PC-3 (cell line): ENCODE measurements at regions not wholly inside any gene's neighbourhood (a gene's known extent, or its start where the extent isn't known, plus 50 kb on each side); places are given as distances from the start of the nearest gene placed in this dataset.

ENCODE experiments used
- ATAC-seq: fragments of 200-7000 bp; cut with Tn5 transposase; 2 replicates; pipeline ENCODE4 v1.9.1; 2020; ENCODE audit warnings: mild to moderate bottlenecking, moderate library complexity
- BruUV-seq: library from RNA; stranded (reverse); fragments of 400-500 nt; replicated peaks from 2 replicates; lab custom pipeline; 2021; lab: Mats Ljungman, UMichigan
- CTCF ChIA-PET: fragments of 300-600 bp; sonication (Branson Sonifier 250); formaldehyde crosslinking; loops from one replicate; lab custom pipeline; 2022; ENCODE audit warnings: antibody characterized with exemption; lab: Charles Lee
- POLR2A ChIA-PET: fragments of 300-600 bp; sonication (Branson Sonifier 250); formaldehyde crosslinking; loops from one replicate; lab custom pipeline; 2022; ENCODE audit warnings: antibody characterized with exemption; ENCODE audit not compliant: unreplicated experiment; lab: Charles Lee
- DNase-seq: peaks from one replicate; pipeline ENCODE4 v3.0.0-alpha.2; 2015
- H2AFZ ChIP-seq: fragments of 300-600 bp; sonication (generic); 2 replicates; pipeline ENCODE4 v1.6.0; 2016; ENCODE audit warnings: antibody characterized with exemption, low read length
- H3F3A ChIP-seq: fragments of 300-600 bp; sonication (generic); one replicate; pipeline ENCODE4 v1.6.0; 2017; ENCODE audit warnings: antibody characterized with exemption, low read length, control low read depth, mild to moderate bottlenecking; ENCODE audit not compliant: unreplicated experiment
- H3K27ac ChIP-seq: fragments of 300-600 bp; sonication (generic); 2 replicates; pipeline ENCODE4 v1.5.1; 2016; ENCODE audit warnings: mild to moderate bottlenecking, low read length
- H3K27me3 ChIP-seq: fragments of 300-600 bp; sonication (generic); 2 replicates; pipeline ENCODE4 v1.6.1; 2016; ENCODE audit warnings: low read length, mixed read lengths
- H3K36me3 ChIP-seq: fragments of 300-600 bp; sonication (generic); 2 replicates; pipeline ENCODE4 v1.6.1; 2016; ENCODE audit warnings: low read depth, mixed run types, low read length, mixed read lengths
- H3K4me1 ChIP-seq: fragments of 300-600 bp; sonication (generic); 2 replicates; pipeline ENCODE4 v1.5.1; 2016; ENCODE audit warnings: low read length; ENCODE audit not compliant: insufficient read depth
- H3K4me2 ChIP-seq: fragments of 300-600 bp; sonication (generic); 2 replicates; pipeline ENCODE4 v1.6.0; 2016; ENCODE audit warnings: low read length
- H3K4me3 ChIP-seq: fragments of 300-600 bp; sonication (generic); 2 replicates; pipeline ENCODE4 v1.5.1; 2016; ENCODE audit warnings: mild to moderate bottlenecking, low read length, mixed read lengths
- H3K79me2 ChIP-seq: fragments of 300-600 bp; sonication (generic); 2 replicates; pipeline ENCODE4 v1.6.1; 2017; ENCODE audit warnings: low read length, mixed read lengths
- H3K9ac ChIP-seq: fragments of 300-600 bp; sonication (generic); 2 replicates; pipeline ENCODE4 v1.6.0; 2016; ENCODE audit warnings: mild to moderate bottlenecking, low read length
- H3K9me2 ChIP-seq: fragments of 300-600 bp; sonication (generic); replicated peaks from 2 replicates; pipeline ENCODE4 v1.6.1; 2016; ENCODE audit warnings: mixed run types, low read length, mixed read lengths
- H3K9me3 ChIP-seq: fragments of 300-600 bp; sonication (generic); 2 replicates; pipeline ENCODE4 v1.6.1; 2016; ENCODE audit warnings: low read length, mixed read lengths
- H4K20me1 ChIP-seq: fragments of 300-600 bp; sonication (generic); 2 replicates; pipeline ENCODE4 v1.6.1; 2016; ENCODE audit warnings: low read length, mixed read lengths
- EZH2 ChIP-seq: fragments of 300-600 bp; sonication (generic); IDR thresholded peaks from one replicate; pipeline ENCODE4 v1.6.1; 2017; ENCODE audit warnings: antibody characterized with exemption, mild to moderate bottlenecking, low read length; ENCODE audit not compliant: unreplicated experiment
- EZH2phosphoT487 ChIP-seq: fragments of 300-600 bp; sonication (generic); IDR thresholded peaks from 2 replicates; pipeline ENCODE4 v1.6.1; 2018; ENCODE audit warnings: mild to moderate bottlenecking, antibody characterized with exemption, low read length, borderline replicate concordance
- intact Hi-C: fragments of 100-400 bp; cut with micrococcal nuclease; formaldehyde crosslinking; loops from 2 replicates; pipeline ENCODE4 v1.9.0; 2023
- TF ChIP-seq, protein P1 (sequence below): fragments of 300-600 bp; sonication (generic); conservative IDR thresholded peaks from 2 replicates; pipeline ENCODE4 v1.5.1; 2017; ENCODE audit warnings: antibody characterized with exemption, low read depth, mild to moderate bottlenecking, low read length

DNA sequence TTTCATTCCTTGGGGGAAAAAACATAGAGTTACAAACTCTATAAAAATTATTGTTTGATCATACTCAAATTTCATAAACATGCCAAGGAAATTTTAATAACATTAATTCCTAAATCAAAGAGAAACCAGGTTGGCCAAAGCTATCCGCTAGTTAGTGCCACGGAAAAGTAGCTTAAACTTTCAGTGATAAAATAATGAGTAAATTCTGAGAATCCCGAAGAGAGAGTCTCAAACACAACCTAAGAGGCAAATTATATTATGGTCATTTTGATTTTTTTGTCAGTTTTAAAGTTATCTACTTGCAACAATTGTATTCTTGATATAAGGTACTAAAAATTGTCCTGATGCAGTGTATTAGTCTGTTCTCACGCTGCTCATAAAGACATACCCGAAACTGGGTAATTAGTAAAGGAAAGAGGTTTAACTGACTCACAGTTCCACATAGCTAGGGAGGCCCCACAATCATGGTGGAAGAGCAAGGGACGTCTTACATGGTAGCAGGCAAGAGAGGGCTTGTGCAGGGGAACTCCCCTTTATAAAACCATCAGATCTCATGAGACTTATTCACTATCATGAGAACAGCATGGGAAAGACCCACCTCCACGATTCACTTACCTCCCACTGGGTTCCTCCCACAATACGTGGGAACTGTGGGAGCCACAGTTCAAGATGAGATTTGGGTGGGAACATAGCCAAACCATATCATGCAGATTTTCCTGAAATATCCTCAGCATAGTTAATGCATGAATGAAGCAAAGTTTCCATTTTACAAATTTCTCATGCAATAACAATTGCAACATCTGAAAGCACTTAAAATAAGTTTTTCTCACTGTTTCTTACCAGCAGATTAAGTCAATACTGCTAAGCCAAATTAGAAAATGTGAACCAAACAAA, 205.9 kb upstream of the STK17B start:
- CTCF ChIA-PET: no interaction called here
- ATAC-seq: no peak
- POLR2A ChIA-PET: no interaction called here
- no peaks in the 10 kb centered on the region for H3F3A ChIP-seq
- no peak for DNase-seq
- intact Hi-C loops: no loop called here
- TF ChIP-seq EZH2phosphoT487 (no peak), EZH2 (no peak)
- TF ChIP-seq, protein P1, sequence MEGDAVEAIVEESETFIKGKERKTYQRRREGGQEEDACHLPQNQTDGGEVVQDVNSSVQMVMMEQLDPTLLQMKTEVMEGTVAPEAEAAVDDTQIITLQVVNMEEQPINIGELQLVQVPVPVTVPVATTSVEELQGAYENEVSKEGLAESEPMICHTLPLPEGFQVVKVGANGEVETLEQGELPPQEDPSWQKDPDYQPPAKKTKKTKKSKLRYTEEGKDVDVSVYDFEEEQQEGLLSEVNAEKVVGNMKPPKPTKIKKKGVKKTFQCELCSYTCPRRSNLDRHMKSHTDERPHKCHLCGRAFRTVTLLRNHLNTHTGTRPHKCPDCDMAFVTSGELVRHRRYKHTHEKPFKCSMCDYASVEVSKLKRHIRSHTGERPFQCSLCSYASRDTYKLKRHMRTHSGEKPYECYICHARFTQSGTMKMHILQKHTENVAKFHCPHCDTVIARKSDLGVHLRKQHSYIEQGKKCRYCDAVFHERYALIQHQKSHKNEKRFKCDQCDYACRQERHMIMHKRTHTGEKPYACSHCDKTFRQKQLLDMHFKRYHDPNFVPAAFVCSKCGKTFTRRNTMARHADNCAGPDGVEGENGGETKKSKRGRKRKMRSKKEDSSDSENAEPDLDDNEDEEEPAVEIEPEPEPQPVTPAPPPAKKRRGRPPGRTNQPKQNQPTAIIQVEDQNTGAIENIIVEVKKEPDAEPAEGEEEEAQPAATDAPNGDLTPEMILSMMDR: no peak
- no peak overlapping the region for H3K4me3 ChIP-seq
- no peaks in the 10 kb centered on the region for H3K79me2 ChIP-seq
- no peaks in the 10 kb centered on the region for H3K36me3 ChIP-seq
- BruUV-seq: no TSS peak
- no peak overlapping the region for H3K27ac ChIP-seq
- no peak overlapping the region for H3K9ac ChIP-seq
- no peak overlapping the region for H3K4me2 ChIP-seq
- no peaks in the 10 kb centered on the region for H4K20me1 ChIP-seq
- no peak overlapping the region for H2AFZ ChIP-seq
- no peaks in the 10 kb centered on the region for H3K27me3 ChIP-seq
- no peaks in the 10 kb centered on the region for H3K4me1 ChIP-seq
- H3K9me3 ChIP-seq: no peaks in the 10 kb centered on the region
- no peaks in the 10 kb centered on the region for H3K9me2 ChIP-seq

DNA sequence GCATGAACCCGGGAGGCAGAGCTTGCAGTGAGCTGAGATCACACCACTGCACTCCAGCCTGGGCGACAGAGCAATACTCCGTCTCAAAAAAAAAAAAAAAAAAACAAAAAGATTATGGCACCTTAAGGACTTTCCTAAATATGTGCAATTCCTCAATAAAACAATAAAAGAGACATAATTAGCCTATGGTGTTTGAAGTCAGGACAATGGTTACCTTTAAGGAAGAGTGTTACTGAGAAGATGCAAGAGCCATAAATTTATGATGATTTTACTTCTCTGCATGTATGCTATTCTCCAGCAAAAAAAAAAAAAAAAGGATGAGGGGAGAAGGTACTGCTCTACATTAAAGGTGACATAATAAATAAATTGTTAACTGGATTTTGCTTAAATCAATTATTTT, 208.2 kb upstream of the STK17B start:
- H4K20me1 ChIP-seq: no peaks in the 10 kb centered on the region
- H2AFZ ChIP-seq: no peak overlapping the region
- no peaks in the 10 kb centered on the region for H3K79me2 ChIP-seq
- no peaks in the 10 kb centered on the region for H3K9me3 ChIP-seq
- ATAC-seq (no peak), DNase-seq (no peak)
- no peak overlapping the region for H3K4me3 ChIP-seq
- ChIA-PET CTCF (no interaction called here), POLR2A (no interaction called here)
- H3K9ac ChIP-seq: no peak overlapping the region
- no peak for TF ChIP-seq EZH2
- TF ChIP-seq, protein P1: no peak
- no peak for TF ChIP-seq EZH2phosphoT487
- intact Hi-C loops: no loop called here
- H3K4me1 ChIP-seq: no peaks in the 10 kb centered on the region
- no peaks in the 10 kb centered on the region for H3K27me3 ChIP-seq
- no peaks in the 10 kb centered on the region for H3F3A ChIP-seq
- no TSS peak for BruUV-seq
- no peaks in the 10 kb centered on the region for H3K36me3 ChIP-seq
- H3K4me2 ChIP-seq: no peak overlapping the region
- no peak overlapping the region for H3K27ac ChIP-seq
- no peaks in the 10 kb centered on the region for H3K9me2 ChIP-seq

DNA sequence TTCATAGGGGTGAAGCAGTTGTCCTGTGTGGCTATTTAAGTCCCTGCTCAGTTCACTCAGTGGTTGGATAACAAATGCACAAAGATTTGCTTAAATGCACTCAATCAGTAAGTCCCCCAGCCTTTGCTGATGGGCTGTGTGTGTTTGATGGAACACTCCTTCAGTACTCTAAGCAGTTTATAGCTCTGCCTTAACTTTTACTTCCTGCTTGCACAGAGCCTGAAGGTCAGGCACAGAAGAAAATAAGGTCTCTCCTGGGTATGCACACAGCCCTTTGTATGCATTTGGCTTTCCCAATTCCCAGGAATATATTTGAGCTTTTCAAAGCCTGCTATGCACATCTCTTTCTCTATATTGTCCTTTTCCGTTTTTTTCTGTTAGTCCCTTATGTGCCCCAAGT, 208.7 kb upstream of the STK17B start:
- H3K79me2 ChIP-seq: no peaks in the 10 kb centered on the region
- H3F3A ChIP-seq: no peaks in the 10 kb centered on the region
- intact Hi-C loops: no loop called here
- TF ChIP-seq, protein P1: no peak
- TF ChIP-seq EZH2phosphoT487: no peak
- no peak for TF ChIP-seq EZH2
- H3K4me1 ChIP-seq: no peaks in the 10 kb centered on the region
- H3K4me3 ChIP-seq: no peak overlapping the region
- H3K27me3 ChIP-seq: no peaks in the 10 kb centered on the region
- no peak overlapping the region for H2AFZ ChIP-seq
- ATAC-seq: no peak
- DNase-seq: no peak
- no peak overlapping the region for H3K9ac ChIP-seq
- ChIA-PET CTCF (no interaction called here), POLR2A (no interaction called here)
- no peaks in the 10 kb centered on the region for H3K9me3 ChIP-seq
- no peaks in the 10 kb centered on the region for H3K36me3 ChIP-seq
- no TSS peak for BruUV-seq
- H3K27ac ChIP-seq: no peak overlapping the region
- no peak overlapping the region for H3K4me2 ChIP-seq
- no peaks in the 10 kb centered on the region for H4K20me1 ChIP-seq
- no peaks in the 10 kb centered on the region for H3K9me2 ChIP-seq
